Breast epithelium (tissue), 3 donors: ENCODE measurements at regions not wholly inside any gene's neighbourhood (a gene's known extent, or its start where the extent isn't known, plus 50 kb on each side); places are given as distances from the start of the nearest gene placed in this dataset.

Source experiments
- POLR2A ChIP-seq: fragments of 450-650 bp; IDR thresholded peaks from one replicate; pipeline ENCODE4 v1.6.1; 2016; ENCODE audit warnings: antibody characterized with exemption, mild to moderate bottlenecking, moderate library complexity
- POLR2AphosphoS5 ChIP-seq, 3 donors: sonication (generic); formaldehyde crosslinking; IDR thresholded peaks; one replicate each; pipeline ENCODE4 v1.6.1; 2017; ENCODE audit warnings: antibody characterized with exemption in 3 of 3
- TF ChIP-seq, protein P1 (sequence below), 3 donors: fragments of 450-650 bp; IDR thresholded peaks; one replicate each; pipeline ENCODE4 v1.5.1; 2016 to 2017; ENCODE audit warnings: antibody characterized with exemption in 3 of 3, mild to moderate bottlenecking in 3 of 3, moderate library complexity in 3 of 3

DNA sequence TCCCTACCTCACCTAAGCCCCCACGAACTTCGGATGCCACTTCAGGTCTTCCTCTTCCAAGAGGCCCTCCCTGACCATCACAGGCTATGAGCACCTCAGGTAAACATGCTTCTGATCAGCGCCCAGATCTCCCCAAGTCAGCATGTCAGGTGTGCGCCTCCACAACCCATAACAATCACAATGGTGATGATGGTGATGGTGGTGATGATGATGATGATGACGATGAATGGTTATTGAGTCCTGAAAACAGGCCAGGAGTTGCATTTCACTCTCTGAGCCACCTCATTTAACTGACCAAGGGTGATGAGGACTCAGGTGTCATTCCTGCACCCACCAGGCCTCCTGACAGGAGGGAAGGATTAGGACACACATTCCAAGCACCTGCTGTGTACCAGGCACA is 426.6 kb upstream of the SULF2 start:
- TF ChIP-seq, protein P1, sequence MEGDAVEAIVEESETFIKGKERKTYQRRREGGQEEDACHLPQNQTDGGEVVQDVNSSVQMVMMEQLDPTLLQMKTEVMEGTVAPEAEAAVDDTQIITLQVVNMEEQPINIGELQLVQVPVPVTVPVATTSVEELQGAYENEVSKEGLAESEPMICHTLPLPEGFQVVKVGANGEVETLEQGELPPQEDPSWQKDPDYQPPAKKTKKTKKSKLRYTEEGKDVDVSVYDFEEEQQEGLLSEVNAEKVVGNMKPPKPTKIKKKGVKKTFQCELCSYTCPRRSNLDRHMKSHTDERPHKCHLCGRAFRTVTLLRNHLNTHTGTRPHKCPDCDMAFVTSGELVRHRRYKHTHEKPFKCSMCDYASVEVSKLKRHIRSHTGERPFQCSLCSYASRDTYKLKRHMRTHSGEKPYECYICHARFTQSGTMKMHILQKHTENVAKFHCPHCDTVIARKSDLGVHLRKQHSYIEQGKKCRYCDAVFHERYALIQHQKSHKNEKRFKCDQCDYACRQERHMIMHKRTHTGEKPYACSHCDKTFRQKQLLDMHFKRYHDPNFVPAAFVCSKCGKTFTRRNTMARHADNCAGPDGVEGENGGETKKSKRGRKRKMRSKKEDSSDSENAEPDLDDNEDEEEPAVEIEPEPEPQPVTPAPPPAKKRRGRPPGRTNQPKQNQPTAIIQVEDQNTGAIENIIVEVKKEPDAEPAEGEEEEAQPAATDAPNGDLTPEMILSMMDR (IDR thresholded peaks at IDR 0.05): no peak
- TF ChIP-seq POLR2AphosphoS5 (IDR thresholded peaks at IDR 0.05) (no peak), POLR2A (no peak)
